ENCODE measurements at regions not wholly inside any gene's neighbourhood (a gene's known extent, or its start where the extent isn't known, plus 50 kb on each side); places are given as distances from the start of the nearest gene placed in this dataset.
A peak's percentile ranks its signal among the peaks of the same experiment; 100 is the strongest.

DNA sequence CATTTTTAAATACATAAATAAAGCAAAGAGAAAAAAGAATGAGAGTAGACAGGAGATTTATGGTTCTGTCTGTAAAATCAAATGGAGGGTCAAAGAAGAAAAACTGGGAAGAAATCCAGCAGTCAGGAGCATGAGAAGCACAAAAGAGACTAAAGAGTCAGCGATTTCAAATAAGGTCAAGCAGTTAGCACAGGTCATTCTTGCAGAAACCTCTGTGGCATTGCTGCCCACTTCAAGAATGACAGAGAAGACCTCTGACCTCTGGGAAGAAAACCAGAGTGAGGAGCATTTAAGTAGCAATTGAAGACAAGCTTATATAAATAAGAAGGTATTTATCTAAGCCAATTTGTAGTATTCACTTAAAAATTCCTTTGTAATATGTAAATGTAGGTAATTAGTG is 172.0 kb upstream of the SPOPL start:
- Mint-ChIP-seq H3K4me3 (no peak overlapping the region), H3K27me3 (ENCODE audit: low read depth) (no peaks in the 10 kb centered on the region), H3K27ac (peak overlapping the region in 1 of 3 experiments; percentile 24), H3K4me1 (peaks cover 6% of the 10 kb centered on the region), H3K9me3 (no peaks in the 10 kb centered on the region), H3K36me3 (ENCODE audit: low read depth) (no peaks in the 10 kb centered on the region)
- TF ChIP-seq, protein P1, sequence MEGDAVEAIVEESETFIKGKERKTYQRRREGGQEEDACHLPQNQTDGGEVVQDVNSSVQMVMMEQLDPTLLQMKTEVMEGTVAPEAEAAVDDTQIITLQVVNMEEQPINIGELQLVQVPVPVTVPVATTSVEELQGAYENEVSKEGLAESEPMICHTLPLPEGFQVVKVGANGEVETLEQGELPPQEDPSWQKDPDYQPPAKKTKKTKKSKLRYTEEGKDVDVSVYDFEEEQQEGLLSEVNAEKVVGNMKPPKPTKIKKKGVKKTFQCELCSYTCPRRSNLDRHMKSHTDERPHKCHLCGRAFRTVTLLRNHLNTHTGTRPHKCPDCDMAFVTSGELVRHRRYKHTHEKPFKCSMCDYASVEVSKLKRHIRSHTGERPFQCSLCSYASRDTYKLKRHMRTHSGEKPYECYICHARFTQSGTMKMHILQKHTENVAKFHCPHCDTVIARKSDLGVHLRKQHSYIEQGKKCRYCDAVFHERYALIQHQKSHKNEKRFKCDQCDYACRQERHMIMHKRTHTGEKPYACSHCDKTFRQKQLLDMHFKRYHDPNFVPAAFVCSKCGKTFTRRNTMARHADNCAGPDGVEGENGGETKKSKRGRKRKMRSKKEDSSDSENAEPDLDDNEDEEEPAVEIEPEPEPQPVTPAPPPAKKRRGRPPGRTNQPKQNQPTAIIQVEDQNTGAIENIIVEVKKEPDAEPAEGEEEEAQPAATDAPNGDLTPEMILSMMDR (IDR thresholded peaks at IDR 0.05; ENCODE audit: unreplicated experiment in 3 of 3): no peak

DNA sequence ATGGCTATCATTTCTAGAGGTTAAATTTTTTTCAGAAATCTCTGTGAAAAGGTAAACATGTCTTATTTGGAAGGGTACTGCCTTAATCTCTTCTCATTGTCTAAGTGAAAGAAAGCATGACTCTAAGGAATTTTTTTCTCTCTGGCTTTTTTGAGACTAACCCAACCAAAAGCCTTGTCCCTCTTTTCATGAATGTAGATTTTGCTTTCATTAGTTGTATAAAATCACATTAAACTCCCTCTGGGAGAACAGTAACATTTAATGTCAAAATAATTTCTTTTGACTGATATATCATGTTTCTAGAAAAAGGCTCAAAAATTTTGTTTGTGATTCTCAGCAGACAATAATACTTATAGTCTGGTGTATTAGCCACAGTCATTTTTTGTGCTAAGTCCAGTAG is 168.4 kb upstream of the SPOPL start:
- no peak overlapping the region for H3K27ac Mint-ChIP-seq
- TF ChIP-seq, protein P1 (IDR thresholded peaks at IDR 0.05; ENCODE audit: unreplicated experiment in 3 of 3): no peak
- no peaks in the 10 kb centered on the region for H3K36me3 Mint-ChIP-seq (ENCODE audit: low read depth)
- no peaks in the 10 kb centered on the region for H3K9me3 Mint-ChIP-seq
- H3K27me3 Mint-ChIP-seq (ENCODE audit: low read depth): no peaks in the 10 kb centered on the region
- no peak overlapping the region for H3K4me3 Mint-ChIP-seq
- H3K4me1 Mint-ChIP-seq: peaks cover 10% of the 10 kb centered on the region

DNA sequence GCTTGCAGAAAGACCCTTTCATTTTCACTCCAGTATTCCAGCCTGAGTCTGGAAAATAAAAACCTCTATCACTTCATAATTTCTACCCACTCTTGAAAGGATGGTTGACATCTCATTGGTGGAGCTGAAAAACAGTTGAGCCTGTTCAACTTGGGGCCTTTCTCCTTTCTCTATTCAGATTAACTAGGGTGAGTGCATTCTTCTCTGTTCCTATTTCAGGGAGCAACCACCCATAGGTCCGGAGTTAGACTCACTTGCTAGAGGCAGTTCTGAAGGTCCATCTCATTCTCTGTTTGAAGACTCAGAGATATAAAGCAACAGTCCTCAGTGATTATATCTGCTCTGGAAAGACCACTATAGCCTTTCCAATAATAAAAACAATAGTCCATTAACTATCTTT is 167.9 kb upstream of the SPOPL start:
- no peaks in the 10 kb centered on the region for H3K9me3 Mint-ChIP-seq

DNA sequence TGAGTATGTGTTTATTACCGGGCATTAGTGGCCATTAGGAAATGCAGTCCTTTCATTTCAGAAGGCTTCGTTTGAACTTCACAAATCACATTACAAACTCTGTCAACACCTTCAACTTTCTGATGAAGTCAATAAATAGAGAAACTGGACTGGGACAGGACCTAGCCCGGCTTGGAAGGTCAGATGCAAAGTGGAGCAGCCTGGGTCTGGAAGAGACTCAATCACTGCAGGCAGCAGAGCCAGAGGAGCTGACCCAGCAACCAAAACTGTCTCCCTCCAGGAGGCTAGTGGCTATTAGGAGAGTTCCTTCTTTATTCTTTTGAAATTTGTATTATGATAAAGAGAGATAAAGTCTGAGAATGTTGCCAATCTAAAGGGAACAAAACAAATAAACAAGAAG is 167.2 kb upstream of the SPOPL start:
- peaks cover 7% of the 10 kb centered on the region for H3K4me1 Mint-ChIP-seq
- no peak overlapping the region for H3K4me3 Mint-ChIP-seq
- TF ChIP-seq, protein P1 (IDR thresholded peaks at IDR 0.05; ENCODE audit: unreplicated experiment in 3 of 3): no peak
- H3K9me3 Mint-ChIP-seq: no peaks in the 10 kb centered on the region
- H3K36me3 Mint-ChIP-seq (ENCODE audit: low read depth): no peaks in the 10 kb centered on the region
- H3K27ac Mint-ChIP-seq: no peak overlapping the region
- no peaks in the 10 kb centered on the region for H3K27me3 Mint-ChIP-seq (ENCODE audit: low read depth)

More for the DNA sequence above, 167.9 kb upstream of the SPOPL start:
- H3K36me3 Mint-ChIP-seq (ENCODE audit: low read depth): no peaks in the 10 kb centered on the region
- H3K4me3 Mint-ChIP-seq: no peak overlapping the region
- peaks cover 10% of the 10 kb centered on the region for H3K4me1 Mint-ChIP-seq
- H3K27ac Mint-ChIP-seq: no peak overlapping the region
- no peaks in the 10 kb centered on the region for H3K27me3 Mint-ChIP-seq (ENCODE audit: low read depth)
- TF ChIP-seq, protein P1 (IDR thresholded peaks at IDR 0.05; ENCODE audit: unreplicated experiment in 3 of 3): no peak

DNA sequence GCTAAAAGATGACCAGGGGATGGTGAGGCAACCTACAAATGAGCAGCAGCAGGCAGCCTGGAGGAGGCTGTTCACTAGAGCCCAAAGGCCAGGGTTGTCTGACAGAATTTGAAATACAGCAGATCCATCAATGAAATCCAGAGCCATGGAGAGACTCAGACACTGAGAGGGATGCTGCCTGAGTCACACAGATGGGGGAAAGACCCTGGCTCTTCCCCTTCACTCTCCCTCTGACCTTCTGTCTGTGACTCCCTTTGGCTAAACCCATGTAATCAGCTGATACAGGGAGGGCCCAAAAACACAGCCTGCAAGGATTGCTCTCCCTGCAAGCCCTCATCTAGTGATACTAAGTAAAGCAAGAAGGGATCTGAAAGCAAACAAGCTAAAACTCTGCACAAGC is 166.5 kb upstream of the SPOPL start:
- Mint-ChIP-seq H3K9me3 (no peaks in the 10 kb centered on the region), H3K27ac (no peak overlapping the region), H3K4me3 (no peak overlapping the region), H3K4me1 (peaks cover 4% of the 10 kb centered on the region), H3K27me3 (ENCODE audit: low read depth) (no peaks in the 10 kb centered on the region), H3K36me3 (ENCODE audit: low read depth) (no peaks in the 10 kb centered on the region)
- TF ChIP-seq, protein P1 (IDR thresholded peaks at IDR 0.05; ENCODE audit: unreplicated experiment in 3 of 3): no peak

DNA sequence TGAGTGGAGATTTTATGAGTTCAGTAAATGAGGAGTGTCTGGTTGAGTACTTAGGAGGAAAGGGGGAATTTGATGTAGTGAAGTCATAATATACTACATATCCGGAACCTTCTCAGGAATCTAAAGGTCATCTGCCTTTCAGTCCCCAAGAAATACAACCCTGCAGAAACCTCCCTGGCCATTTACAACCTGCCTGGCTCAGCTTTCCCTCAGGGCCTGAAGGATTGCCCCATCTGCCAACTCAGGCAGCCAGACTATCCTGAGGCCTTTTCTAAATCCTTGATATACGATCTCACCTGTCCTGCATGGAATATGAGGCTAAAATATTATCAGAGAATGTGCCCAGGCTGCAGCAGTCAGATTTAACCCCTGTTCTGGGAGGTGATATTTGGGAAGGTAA is 165.4 kb upstream of the SPOPL start:
- Mint-ChIP-seq H3K4me1 (peaks cover 4% of the 10 kb centered on the region), H3K9me3 (no peaks in the 10 kb centered on the region), H3K36me3 (ENCODE audit: low read depth) (no peaks in the 10 kb centered on the region), H3K27me3 (ENCODE audit: low read depth) (no peaks in the 10 kb centered on the region), H3K27ac (no peak overlapping the region), H3K4me3 (no peak overlapping the region)
- TF ChIP-seq, protein P1 (IDR thresholded peaks at IDR 0.05; ENCODE audit: unreplicated experiment in 3 of 3): no peak

Measured in nephron (organoid).